Astrocyte of the cerebellum (primary cell): ENCODE measurements at regions not wholly inside any gene's neighbourhood (a gene's known extent, or its start where the extent isn't known, plus 50 kb on each side); places are given as distances from the start of the nearest gene placed in this dataset.

Source experiments
- DNase-seq: peaks from one replicate; pipeline ENCODE4 v3.0.0-alpha.2; 2011; ENCODE audit warnings: low read depth
- H3K4me3 ChIP-seq: 2 replicates; pipeline ENCODE4 v1.5.1; 2011; ENCODE audit warnings: mild to moderate bottlenecking, low read depth, low read length, moderate library complexity
- CTCF ChIP-seq: IDR thresholded peaks from 2 replicates; pipeline ENCODE4 v1.5.1; 2012; ENCODE audit warnings: low read length, low read depth, moderate library complexity, mild to moderate bottlenecking; ENCODE audit errors: missing control alignments
- in situ Hi-C: cut with HindIII; loops from 2 replicates; pipeline ENCODE4 v1.10.0; 2017; ENCODE audit warnings: low sequenced_read_pairs

GRCh38 chr20:2212456-2213015, 83.3 kb upstream of the TGM3 start:
- in situ Hi-C loops = no loop called here
- no peak for TF ChIP-seq CTCF
- DNase-seq = no peak
- no peak overlapping the region for H3K4me3 ChIP-seq

GRCh38 chr20:2213401-2213800, 82.4 kb upstream of the TGM3 start:
- no peak for DNase-seq
- TF ChIP-seq CTCF = no peak
- in situ Hi-C loops = no loop called here
- H3K4me3 ChIP-seq = no peak overlapping the region

- in situ Hi-C loops = no loop called here
- no peak for DNase-seq
- no peak for TF ChIP-seq CTCF
- H3K4me3 ChIP-seq = no peak overlapping the region
Observed at GRCh38 chr20:2217857-2218539, 77.8 kb upstream of the TGM3 start.

- no peak overlapping the region for H3K4me3 ChIP-seq
- no peak for TF ChIP-seq CTCF
- in situ Hi-C loops = no loop called here
- no peak for DNase-seq
Observed at GRCh38 chr20:2219481-2220006, 76.3 kb upstream of the TGM3 start.

- no peak for TF ChIP-seq CTCF
- in situ Hi-C loops = no loop called here
- H3K4me3 ChIP-seq = no peak overlapping the region
- DNase-seq = no peak
Observed at GRCh38 chr20:2220298-2220697, 75.5 kb upstream of the TGM3 start.

GRCh38 chr20:2221921-2222320, 73.9 kb upstream of the TGM3 start:
- no peak for TF ChIP-seq CTCF
- in situ Hi-C loops = no loop called here
- DNase-seq = no peak
- no peak overlapping the region for H3K4me3 ChIP-seq
